Liver (tissue), 8 donors: ENCODE measurements at regions not wholly inside any gene's neighbourhood (a gene's known extent, or its start where the extent isn't known, plus 50 kb on each side); places are given as distances from the start of the nearest gene placed in this dataset.
"Not testable (repeated sequence)": the region's sequence is repeated elsewhere in the genome, so short reads cannot be mapped to it uniquely, and the experiment has no call there.

Experiments
- DNase-seq: peaks from one replicate; pipeline ENCODE4 v3.0.0-alpha.2; 2017; ENCODE audit warnings: low spot score
- H3K27ac ChIP-seq, 2 donors: one replicate each; pipeline ENCODE4 v1.7.0; 2013; ENCODE audit warnings: inconsistent platforms in 2 of 2, low read length in 2 of 2, control low read depth in 1 of 2, low read depth in 1 of 2, mild to moderate bottlenecking in 1 of 2
- H3K27me3 ChIP-seq, 4 donors: one replicate each; pipeline versions ENCODE4 v1.6.1 to v1.7.0; 2013; ENCODE audit warnings: low read length in 3 of 4, inconsistent platforms in 1 of 4, mild to moderate bottlenecking in 1 of 4, moderate library complexity in 1 of 4; ENCODE audit not compliant: control insufficient read depth in 4 of 4, insufficient read depth in 4 of 4
- H3K36me3 ChIP-seq, 4 donors: one replicate each; pipeline versions ENCODE4 v1.6.1 to v1.7.0; 2013; ENCODE audit warnings: low read length in 3 of 4, mild to moderate bottlenecking in 3 of 4, low read depth in 1 of 4, moderate library complexity in 1 of 4; ENCODE audit not compliant: control insufficient read depth in 4 of 4, insufficient read depth in 3 of 4
- H3K4me1 ChIP-seq, 4 donors: one replicate each; pipeline versions ENCODE4 v1.6.1 to v1.7.0; 2013; ENCODE audit warnings: low read length in 3 of 4, mild to moderate bottlenecking in 3 of 4, moderate library complexity in 1 of 4; ENCODE audit not compliant: control insufficient read depth in 4 of 4, insufficient read depth in 4 of 4
- H3K4me3 ChIP-seq, 3 donors: one replicate each; pipeline versions ENCODE4 v1.6.1 to v1.7.0; 2013; ENCODE audit warnings: low read length in 3 of 3, control low read depth in 1 of 3, low read depth in 1 of 3, mild to moderate bottlenecking in 1 of 3
- H3K9ac ChIP-seq, 2 donors: one replicate each; pipeline ENCODE4 v1.7.0; 2013; ENCODE audit warnings: low read length in 2 of 2, mild to moderate bottlenecking in 2 of 2, moderate library complexity in 2 of 2, control low read depth in 1 of 2, low read depth in 1 of 2
- H3K9me3 ChIP-seq, 4 donors: one replicate each; pipeline versions ENCODE4 v1.6.1 to v1.7.0; 2013; ENCODE audit warnings: low read length in 3 of 4; ENCODE audit not compliant: control insufficient read depth in 4 of 4
- CTCF ChIP-seq: fragments of 150-350 bp; IDR thresholded peaks from 2 replicates; pipeline ENCODE4 v1.5.1; 2017; ENCODE audit warnings: improper control_type of control experiment, low read depth, low read length; ENCODE audit not compliant: missing input control
- EGR1 ChIP-seq, 2 donors: IDR thresholded peaks; 2 replicates each; pipeline ENCODE4 v1.6.1; 2016 to 2018; ENCODE audit warnings: antibody characterized with exemption in 2 of 2, low read depth in 2 of 2
- FOXA1 ChIP-seq: IDR thresholded peaks from 2 replicates; pipeline ENCODE4 v1.6.1; 2016; ENCODE audit warnings: antibody characterized with exemption
- FOXA2 ChIP-seq: IDR thresholded peaks from 2 replicates; pipeline ENCODE4 v1.6.1; 2016; ENCODE audit warnings: antibody characterized with exemption
- GABPA ChIP-seq, 2 donors: IDR thresholded peaks in 1 of 2; conservative IDR thresholded peaks in 1 of 2; 2 replicates each; pipeline ENCODE4 v1.6.1; 2016; ENCODE audit warnings: antibody characterized with exemption in 2 of 2, mild to moderate bottlenecking in 1 of 2, moderate library complexity in 1 of 2
- HNF4A ChIP-seq, 2 donors: conservative IDR thresholded peaks; 2 replicates each; pipeline ENCODE4 v1.6.1; 2016; ENCODE audit warnings: antibody characterized with exemption in 2 of 2, mild to moderate bottlenecking in 2 of 2
- HNF4G ChIP-seq: IDR thresholded peaks from 2 replicates; pipeline ENCODE4 v1.6.1; 2016; ENCODE audit warnings: antibody characterized with exemption
- JUND ChIP-seq, 2 donors: IDR thresholded peaks; 2 replicates each; pipeline ENCODE4 v1.6.1; 2016; ENCODE audit warnings: antibody characterized with exemption in 2 of 2
- REST ChIP-seq: IDR thresholded peaks from 2 replicates; pipeline ENCODE4 v1.6.1; 2016; ENCODE audit warnings: antibody characterized with exemption, mild to moderate bottlenecking
- RXRA ChIP-seq, 2 donors: IDR thresholded peaks; 2 replicates each; pipeline ENCODE4 v1.6.1; 2017 to 2018; ENCODE audit warnings: antibody characterized with exemption in 2 of 2, mild to moderate bottlenecking in 1 of 2
- SP1 ChIP-seq: IDR thresholded peaks from 2 replicates; pipeline ENCODE4 v1.6.1; 2018; ENCODE audit warnings: antibody characterized with exemption, mild to moderate bottlenecking
- YY1 ChIP-seq: IDR thresholded peaks from 2 replicates; pipeline ENCODE4 v1.6.1; 2016; ENCODE audit warnings: antibody characterized with exemption, mild to moderate bottlenecking
- ZBTB33 ChIP-seq: IDR thresholded peaks from 2 replicates; pipeline ENCODE4 v1.6.1; 2016; ENCODE audit warnings: antibody characterized with exemption
- WGBS: extraction: QIAGEN DNeasy Blood & Tissue Kit; methylation state at CpG from one replicate; pipeline ENCODE4 v1.1.7; 2013; 5-methylcytosine and 5-hydroxymethylcytosine counted together
- donor health status: healthy.
- donor health status: healthy.
- donor health status: healthy.
- donor health status: healthy.
- donor health status: healthy.

- Histone ChIP-seq H3K4me1 (no peaks in the 10 kb centered on the region), H3K36me3 (no peaks in the 10 kb centered on the region), H3K9ac (no peak overlapping the region), H3K27ac (no peak overlapping the region), H3K27me3 (no peaks in the 10 kb centered on the region), H3K4me3 (no peak overlapping the region), H3K9me3 (no peaks in the 10 kb centered on the region)
- no peak for DNase-seq
- TF ChIP-seq FOXA2 (no peak), JUND (IDR thresholded peaks at IDR 0.05) (no peak), HNF4G (no peak), REST (no peak)
- WGBS, result 90% methylated on average over 3 of the region's 3 CpGs
These were observed 1233.1 kb downstream of the OTOL1 start for GRCh38 chr3:162729686-162730085.

- not testable (repeated sequence) for H3K27ac ChIP-seq, H3K27me3 ChIP-seq, H3K36me3 ChIP-seq, H3K4me3 ChIP-seq, H3K9me3 ChIP-seq, H3K4me1 ChIP-seq, DNase-seq, H3K9ac ChIP-seq
- 55% methylated on average over 5 of the region's 5 CpGs for WGBS
These were observed 1235.4 kb downstream of the OTOL1 start for GRCh38 chr3:162731961-162732360.

- 72% methylated on average over 1 of the region's 1 CpG for WGBS
- no peak for DNase-seq
- no peaks in the 10 kb centered on the region for H3K4me1 ChIP-seq
- H3K9me3 ChIP-seq, result no peaks in the 10 kb centered on the region
- no peak overlapping the region for H3K27ac ChIP-seq
- H3K36me3 ChIP-seq, result no peaks in the 10 kb centered on the region
- H3K27me3 ChIP-seq, result peaks cover 0 to 2% (median 0%) of the 10 kb centered on the region in 4 donors
- TF ChIP-seq CTCF (no peak), FOXA1 (no peak)
- H3K4me3 ChIP-seq, result no peak overlapping the region
- no peak overlapping the region for H3K9ac ChIP-seq
These were observed 1242.2 kb downstream of the OTOL1 start for GRCh38 chr3:162738784-162739183.

GRCh38 chr3:162740941-162741596, 1244.5 kb downstream of the OTOL1 start:
- no peaks in the 10 kb centered on the region for H3K9me3 ChIP-seq
- 74% methylated on average over 6 of the region's 6 CpGs for WGBS

More at GRCh38 chr3:162740941-162741596, 1244.5 kb downstream of the OTOL1 start:
- DNase-seq, result no peak
- Histone ChIP-seq H3K27ac (no peak overlapping the region), H3K4me1 (no peaks in the 10 kb centered on the region), H3K4me3 (no peak overlapping the region), H3K36me3 (no peaks in the 10 kb centered on the region), H3K9ac (no peak overlapping the region), H3K27me3 (peaks cover 0 to 1% (median 0%) of the 10 kb centered on the region in 4 donors)
- TF ChIP-seq YY1, result no peak
- TF ChIP-seq HNF4A (conservative IDR thresholded peaks at IDR 0.05), result no peak
- no peak for TF ChIP-seq FOXA1
- no peak for TF ChIP-seq SP1
- TF ChIP-seq RXRA (IDR thresholded peaks at IDR 0.05), result no peak
- TF ChIP-seq EGR1 (IDR thresholded peaks at IDR 0.05; ENCODE audit: low read depth in 2 of 2), result no peak
- TF ChIP-seq JUND (IDR thresholded peaks at IDR 0.05), result no peak
- no peak for TF ChIP-seq ZBTB33
- TF ChIP-seq GABPA (IDR thresholded peaks at IDR 0.05 in 1 of 2, conservative IDR thresholded peaks at IDR 0.05 in 1 of 2), result no peak
